Mucosa of descending colon (tissue), 3 donors: ENCODE measurements at regions not wholly inside any gene's neighbourhood (a gene's known extent, or its start where the extent isn't known, plus 50 kb on each side); places are given as distances from the start of the nearest gene placed in this dataset.
"Not testable (repeated sequence)": the region's sequence is repeated elsewhere in the genome, so short reads cannot be mapped to it uniquely, and the experiment has no call there.

Source experiments
- ATAC-seq: fragments of 200-7000 bp; cut with Tn5 transposase; one replicate; pipeline ENCODE4 v1.9.1; 2020; ENCODE audit warnings: mild to moderate bottlenecking, moderate library complexity
- DNase-seq, 3 donors: peaks; one replicate each; pipeline ENCODE4 v3.0.0-alpha.2; 2020
- H3K36me3 ChIP-seq: fragments of 200-600 bp; one replicate; pipeline ENCODE4 v1.8.0; 2021; ENCODE audit warnings: low read depth, mild to moderate bottlenecking
- H3K4me1 ChIP-seq: fragments of 200-600 bp; one replicate; pipeline ENCODE4 v1.8.0; 2021; ENCODE audit warnings: low read depth, mild to moderate bottlenecking
- H3K4me3 ChIP-seq: fragments of 200-600 bp; one replicate; pipeline ENCODE4 v1.8.0; 2021; ENCODE audit warnings: mild to moderate bottlenecking
- H3K9me3 ChIP-seq: fragments of 200-600 bp; one replicate; pipeline ENCODE4 v1.8.0; 2021; ENCODE audit warnings: mild to moderate bottlenecking
- intact Hi-C, 2 donors: fragments of 100-400 bp; cut with DNase I in 1 of 2; cut with micrococcal nuclease in 1 of 2; formaldehyde crosslinking; loops; one replicate each; pipeline versions ENCODE4 v1.11.0 to v1.11.1; 2022; cut with DNase I, micrococcal nuclease
- TF ChIP-seq, protein P1 (sequence below): fragments of 200-600 bp; IDR thresholded peaks from one replicate; pipeline ENCODE4 v1.8.0; 2022; ENCODE audit warnings: antibody characterized with exemption, mild to moderate bottlenecking
- donor health status: DM: no; HTN: no; CAD: no; lungs with moderate emphysema.
- donor health status: DM: no; HTN: no; CAD: no.
- donor health status: DM: no; HTN: yes; CAD: no.

DNA sequence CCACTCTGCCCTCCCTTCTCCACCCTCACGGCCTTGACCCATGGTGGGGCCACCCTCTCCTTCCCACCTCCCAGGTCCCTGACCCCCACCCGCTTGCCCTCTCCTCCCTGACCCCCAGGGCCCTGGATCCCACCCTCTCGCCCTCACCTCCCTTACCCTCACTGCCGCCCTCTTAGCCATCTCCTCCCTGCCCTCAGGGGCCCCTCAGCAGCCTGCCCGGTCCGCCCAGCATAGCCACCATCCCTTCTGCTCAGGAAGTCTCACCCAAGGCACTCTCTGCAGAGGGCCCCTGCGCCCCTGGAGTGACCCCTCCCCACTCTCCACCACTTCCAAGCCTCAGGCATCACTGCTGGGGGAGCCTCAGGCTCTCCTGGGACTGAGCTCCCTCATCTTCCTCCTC lies 66.3 kb downstream of the MRPL36 start:
- no peak for ATAC-seq
- no peak overlapping the region for H3K4me3 ChIP-seq
- H3K4me1 ChIP-seq: no peaks in the 10 kb centered on the region
- H3K36me3 ChIP-seq: no peaks in the 10 kb centered on the region
- TF ChIP-seq, protein P1, sequence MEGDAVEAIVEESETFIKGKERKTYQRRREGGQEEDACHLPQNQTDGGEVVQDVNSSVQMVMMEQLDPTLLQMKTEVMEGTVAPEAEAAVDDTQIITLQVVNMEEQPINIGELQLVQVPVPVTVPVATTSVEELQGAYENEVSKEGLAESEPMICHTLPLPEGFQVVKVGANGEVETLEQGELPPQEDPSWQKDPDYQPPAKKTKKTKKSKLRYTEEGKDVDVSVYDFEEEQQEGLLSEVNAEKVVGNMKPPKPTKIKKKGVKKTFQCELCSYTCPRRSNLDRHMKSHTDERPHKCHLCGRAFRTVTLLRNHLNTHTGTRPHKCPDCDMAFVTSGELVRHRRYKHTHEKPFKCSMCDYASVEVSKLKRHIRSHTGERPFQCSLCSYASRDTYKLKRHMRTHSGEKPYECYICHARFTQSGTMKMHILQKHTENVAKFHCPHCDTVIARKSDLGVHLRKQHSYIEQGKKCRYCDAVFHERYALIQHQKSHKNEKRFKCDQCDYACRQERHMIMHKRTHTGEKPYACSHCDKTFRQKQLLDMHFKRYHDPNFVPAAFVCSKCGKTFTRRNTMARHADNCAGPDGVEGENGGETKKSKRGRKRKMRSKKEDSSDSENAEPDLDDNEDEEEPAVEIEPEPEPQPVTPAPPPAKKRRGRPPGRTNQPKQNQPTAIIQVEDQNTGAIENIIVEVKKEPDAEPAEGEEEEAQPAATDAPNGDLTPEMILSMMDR: no peak
- no peaks in the 10 kb centered on the region for H3K9me3 ChIP-seq
- intact Hi-C loops: no loop called here
- DNase-seq: no peak

DNA sequence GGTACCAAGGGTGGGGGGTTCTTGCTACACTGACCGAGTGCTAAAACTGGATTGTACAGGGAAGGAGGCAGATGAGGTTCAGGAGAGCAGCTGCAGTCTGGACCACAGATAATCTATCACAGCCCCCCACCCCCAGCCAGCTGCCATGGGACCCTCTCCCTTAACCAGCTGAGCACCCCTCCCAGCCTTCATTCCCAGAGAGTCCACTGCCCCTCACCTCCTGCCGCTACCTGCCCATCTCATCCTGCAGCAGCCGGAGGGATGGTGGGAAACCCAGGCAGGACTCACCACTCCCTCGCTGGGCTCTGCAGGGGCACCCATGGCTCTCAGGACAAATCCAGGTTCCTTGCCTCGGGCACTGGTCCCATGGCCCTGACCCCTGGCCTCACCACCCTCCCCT lies 66.7 kb downstream of the MRPL36 start:
- TF ChIP-seq, protein P1: no peak
- Histone ChIP-seq H3K9me3 (no peaks in the 10 kb centered on the region), H3K4me1 (no peaks in the 10 kb centered on the region), H3K36me3 (no peaks in the 10 kb centered on the region), H3K4me3 (no peak overlapping the region)
- intact Hi-C loops: no loop called here
- no peak for ATAC-seq
- DNase-seq: no peak

DNA sequence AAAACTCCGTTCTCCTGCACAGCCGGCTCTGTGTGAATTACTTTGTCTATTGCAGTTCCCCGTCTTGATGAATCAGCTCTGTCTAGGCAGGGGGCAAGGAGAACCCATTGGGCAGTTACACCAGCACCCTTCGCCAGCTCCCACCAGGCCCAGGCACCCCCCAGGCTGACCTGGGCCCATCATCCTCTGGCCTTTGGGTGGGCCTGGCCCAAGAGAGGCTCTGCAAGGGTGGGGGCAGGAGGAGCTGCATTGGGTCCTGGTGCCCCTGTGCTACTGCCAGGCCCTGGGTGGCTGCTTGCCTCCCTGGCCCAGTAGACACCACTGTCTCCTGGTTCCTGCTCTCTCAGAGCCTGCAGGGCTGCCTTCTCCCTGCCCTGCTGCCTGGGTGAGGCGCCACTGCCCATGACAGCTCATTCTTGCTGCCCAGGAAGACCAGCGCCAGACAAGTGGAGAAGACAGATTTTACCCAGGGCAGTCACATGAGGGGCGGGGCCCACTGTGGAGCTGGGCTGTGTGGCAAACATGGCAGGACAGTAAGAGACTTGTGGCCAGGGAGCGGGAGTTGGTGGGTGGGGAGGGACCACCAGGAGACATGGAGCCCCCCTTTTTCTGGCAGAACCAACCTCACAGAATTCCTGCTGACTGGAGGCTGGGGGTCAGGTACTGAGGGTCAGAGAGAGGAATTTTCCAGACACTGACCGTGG lies 67.2 kb downstream of the MRPL36 start:
- Histone ChIP-seq H3K4me3 (no peak overlapping the region), H3K9me3 (no peaks in the 10 kb centered on the region), H3K4me1 (no peaks in the 10 kb centered on the region), H3K36me3 (no peaks in the 10 kb centered on the region)
- intact Hi-C loops: no loop called here
- no peak for DNase-seq
- no peak for ATAC-seq
- TF ChIP-seq, protein P1: no peak

DNA sequence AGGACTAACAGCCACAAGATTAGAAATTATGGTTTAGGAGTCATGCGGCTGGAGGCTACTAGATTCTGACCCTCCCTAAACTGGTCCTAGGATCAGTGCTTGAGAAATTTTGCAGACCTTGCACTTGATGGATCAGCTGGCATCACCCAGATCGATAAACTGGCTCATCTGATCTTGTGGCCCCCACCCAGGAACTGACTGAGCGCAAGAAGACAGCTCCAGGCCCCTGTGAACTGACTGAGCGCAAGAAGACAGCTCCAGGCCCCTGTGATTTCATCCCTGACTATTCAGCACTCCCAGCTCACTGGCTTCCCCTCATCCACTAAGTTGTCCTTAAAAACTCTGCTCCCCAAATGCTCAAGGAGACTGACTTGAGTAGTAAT lies 67.8 kb downstream of the MRPL36 start:
- intact Hi-C loops, H3K4me3 ChIP-seq: not testable (repeated sequence)

DNA sequence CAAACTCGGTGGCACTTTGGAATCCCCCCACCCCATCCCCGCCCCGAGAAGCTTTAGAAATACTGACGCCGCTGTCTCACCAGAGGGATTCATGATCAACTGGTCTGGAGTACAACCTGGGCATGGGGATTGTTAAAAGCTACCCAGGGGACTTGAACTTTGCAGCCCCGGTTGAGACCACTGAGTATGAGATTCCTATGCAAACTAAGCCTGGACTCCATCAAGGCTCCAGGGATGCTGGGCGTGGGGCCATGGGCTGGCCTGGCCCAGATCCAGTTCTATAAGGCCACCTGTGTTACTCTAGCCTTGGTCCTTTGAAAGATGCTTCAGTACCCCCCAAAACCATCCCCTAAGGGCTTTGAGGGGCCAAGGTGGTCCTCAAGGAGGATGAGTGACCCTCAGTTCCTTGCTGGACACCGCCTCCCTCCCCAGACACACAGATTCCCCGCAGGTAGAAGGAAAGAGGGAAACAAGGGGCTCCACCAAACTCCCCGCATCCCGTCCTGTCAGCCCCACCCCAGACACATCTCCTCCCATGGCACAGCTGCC lies 68.5 kb downstream of the MRPL36 start:
- DNase-seq: no peak
- intact Hi-C loops: no loop called here

More for the DNA sequence above, 67.8 kb downstream of the MRPL36 start:
- H3K4me1 ChIP-seq, H3K9me3 ChIP-seq, ATAC-seq, DNase-seq, H3K36me3 ChIP-seq: not testable (repeated sequence)

DNA sequence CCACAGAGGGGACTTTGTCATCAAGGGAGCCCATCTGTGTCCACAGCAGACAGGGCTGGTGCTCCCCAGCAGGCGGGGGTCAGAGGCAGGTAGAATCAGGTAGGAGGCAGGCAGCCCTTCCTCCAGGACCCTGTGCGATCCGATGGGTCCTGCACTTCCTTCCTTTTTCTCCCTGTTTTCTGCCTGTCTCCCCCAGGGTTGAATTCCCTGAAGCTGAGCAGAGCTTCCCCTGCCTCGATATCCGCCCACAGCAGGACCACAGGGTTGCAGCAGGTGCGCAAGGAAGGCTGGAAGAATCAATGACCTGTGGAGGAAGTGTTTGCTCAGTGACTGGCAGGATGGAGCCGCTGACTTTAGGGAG lies 69.2 kb downstream of the MRPL36 start:
- no peaks in the 10 kb centered on the region for H3K4me1 ChIP-seq
- TF ChIP-seq, protein P1: no peak
- H3K9me3 ChIP-seq: no peaks in the 10 kb centered on the region
- no peak for DNase-seq
- intact Hi-C loops: no loop called here
- no peaks in the 10 kb centered on the region for H3K36me3 ChIP-seq
- no peak for ATAC-seq
- H3K4me3 ChIP-seq: no peak overlapping the region

More for the DNA sequence above, 68.5 kb downstream of the MRPL36 start:
- ATAC-seq: no peak
- Histone ChIP-seq H3K4me3 (no peak overlapping the region), H3K4me1 (no peaks in the 10 kb centered on the region), H3K36me3 (no peaks in the 10 kb centered on the region), H3K9me3 (no peaks in the 10 kb centered on the region)
- TF ChIP-seq, protein P1: no peak
